Testis (tissue), 2 donors: ENCODE measurements at regions not wholly inside any gene's neighbourhood (a gene's known extent, or its start where the extent isn't known, plus 50 kb on each side); places are given as distances from the start of the nearest gene placed in this dataset.

Experiments
- POLR2A ChIP-seq: fragments of 450-650 bp; IDR thresholded peaks from one replicate; pipeline ENCODE4 v1.6.1; 2017; ENCODE audit warnings: antibody characterized with exemption, mild to moderate bottlenecking, moderate library complexity
- TF ChIP-seq, protein P1 (sequence below), 3 experiments: fragments of 450-650 bp in 2 of 3; fragments of 200-600 bp in 1 of 3; sonication (generic) in 1 of 3; IDR thresholded peaks; one replicate each; pipeline ENCODE4 v1.5.1; 2016 to 2019; ENCODE audit warnings: antibody characterized with exemption in 3 of 3, mild to moderate bottlenecking in 2 of 3, moderate library complexity in 1 of 3

DNA sequence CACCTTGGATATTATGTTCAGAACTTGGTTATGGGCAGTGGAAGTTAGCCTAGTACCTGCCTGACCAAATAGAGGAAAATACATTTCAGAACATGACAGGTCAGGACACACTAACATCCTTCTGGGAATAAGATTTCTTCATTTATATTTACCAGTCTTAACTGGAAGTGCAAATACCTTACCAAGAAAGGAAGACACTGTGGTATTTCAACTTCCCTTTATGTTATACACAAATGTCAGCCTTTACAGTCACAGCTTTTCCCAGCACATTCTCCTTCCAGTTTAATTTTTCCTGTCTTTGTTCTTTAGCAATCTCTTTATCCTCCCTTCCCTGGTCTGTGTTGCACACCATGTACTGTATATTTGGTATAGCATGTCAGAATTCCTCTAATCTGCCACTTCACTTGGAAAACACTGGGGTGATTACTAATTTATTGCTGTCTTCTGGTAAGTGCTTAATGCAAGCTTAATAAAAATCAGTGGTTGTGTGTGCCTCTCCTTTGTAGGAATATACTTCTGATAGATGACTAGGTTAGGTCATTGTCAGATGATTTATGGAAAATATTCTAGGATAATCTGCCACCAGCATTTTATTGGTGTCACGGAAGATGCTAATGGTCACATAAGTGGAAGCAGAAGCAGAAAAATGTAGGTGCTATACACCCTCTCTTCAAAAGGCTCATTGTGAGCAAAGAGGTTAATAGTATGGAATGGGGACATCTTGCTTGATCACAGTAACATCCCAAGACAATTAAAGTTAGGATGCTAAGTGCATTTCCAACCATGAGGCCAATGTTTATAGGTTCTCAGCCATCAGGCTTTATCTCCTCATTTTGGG, 124.3 kb upstream of the STARD13 start:
- TF ChIP-seq, protein P1, sequence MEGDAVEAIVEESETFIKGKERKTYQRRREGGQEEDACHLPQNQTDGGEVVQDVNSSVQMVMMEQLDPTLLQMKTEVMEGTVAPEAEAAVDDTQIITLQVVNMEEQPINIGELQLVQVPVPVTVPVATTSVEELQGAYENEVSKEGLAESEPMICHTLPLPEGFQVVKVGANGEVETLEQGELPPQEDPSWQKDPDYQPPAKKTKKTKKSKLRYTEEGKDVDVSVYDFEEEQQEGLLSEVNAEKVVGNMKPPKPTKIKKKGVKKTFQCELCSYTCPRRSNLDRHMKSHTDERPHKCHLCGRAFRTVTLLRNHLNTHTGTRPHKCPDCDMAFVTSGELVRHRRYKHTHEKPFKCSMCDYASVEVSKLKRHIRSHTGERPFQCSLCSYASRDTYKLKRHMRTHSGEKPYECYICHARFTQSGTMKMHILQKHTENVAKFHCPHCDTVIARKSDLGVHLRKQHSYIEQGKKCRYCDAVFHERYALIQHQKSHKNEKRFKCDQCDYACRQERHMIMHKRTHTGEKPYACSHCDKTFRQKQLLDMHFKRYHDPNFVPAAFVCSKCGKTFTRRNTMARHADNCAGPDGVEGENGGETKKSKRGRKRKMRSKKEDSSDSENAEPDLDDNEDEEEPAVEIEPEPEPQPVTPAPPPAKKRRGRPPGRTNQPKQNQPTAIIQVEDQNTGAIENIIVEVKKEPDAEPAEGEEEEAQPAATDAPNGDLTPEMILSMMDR (IDR thresholded peaks at IDR 0.05): no peak
- TF ChIP-seq POLR2A: no peak
